ENCODE measurements at regions not wholly inside any gene's neighbourhood (a gene's known extent, or its start where the extent isn't known, plus 50 kb on each side); places are given as distances from the start of the nearest gene placed in this dataset.

GRCh38 chr21:28811860-28812259 lies 180.8 kb downstream of the LTN1 start:
- intact Hi-C loops (cut with micrococcal nuclease), result no loop called here
- no peak for DNase-seq (ENCODE audit: unreplicated experiment)
- CTCF ChIA-PET, result no interaction called here
- no TSS peak for BruUV-seq (replicated peaks)
- no peak for TF ChIP-seq CTCF (IDR thresholded peaks at IDR 0.05; ENCODE audit: unreplicated experiment)
- H3K4me3 Mint-ChIP-seq (ENCODE audit: unreplicated experiment), result no peak overlapping the region
- no peak overlapping the region for H3K27ac Mint-ChIP-seq (ENCODE audit: low read depth, unreplicated experiment)
- POLR2A ChIA-PET, result no interaction called here
- H3K27me3 Mint-ChIP-seq (ENCODE audit: insufficient read depth, unreplicated experiment), result no peaks in the 10 kb centered on the region
- H3K9me3 Mint-ChIP-seq (ENCODE audit: unreplicated experiment), result no peaks in the 10 kb centered on the region
- no peaks in the 10 kb centered on the region for H3K36me3 Mint-ChIP-seq (ENCODE audit: insufficient read depth, unreplicated experiment)
- no peaks in the 10 kb centered on the region for H3K4me1 Mint-ChIP-seq (ENCODE audit: insufficient read depth, unreplicated experiment)

- no peak for DNase-seq (ENCODE audit: unreplicated experiment)
- ChIA-PET CTCF (no interaction called here), POLR2A (no interaction called here)
- no peak for TF ChIP-seq CTCF (IDR thresholded peaks at IDR 0.05; ENCODE audit: unreplicated experiment)
- H3K27ac Mint-ChIP-seq (ENCODE audit: low read depth, unreplicated experiment), result no peak overlapping the region
- H3K36me3 Mint-ChIP-seq (ENCODE audit: insufficient read depth, unreplicated experiment), result no peaks in the 10 kb centered on the region
- H3K4me1 Mint-ChIP-seq (ENCODE audit: insufficient read depth, unreplicated experiment), result no peaks in the 10 kb centered on the region
- H3K27me3 Mint-ChIP-seq (ENCODE audit: insufficient read depth, unreplicated experiment), result no peaks in the 10 kb centered on the region
- H3K9me3 Mint-ChIP-seq (ENCODE audit: unreplicated experiment), result no peaks in the 10 kb centered on the region
- no peak overlapping the region for H3K4me3 Mint-ChIP-seq (ENCODE audit: unreplicated experiment)
- intact Hi-C loops (cut with micrococcal nuclease), result no loop called here
- no TSS peak for BruUV-seq (replicated peaks)
Observed at GRCh38 chr21:28810826-28811524, 181.7 kb downstream of the LTN1 start.

- intact Hi-C loops (cut with micrococcal nuclease), result no loop called here
- no peaks in the 10 kb centered on the region for H3K36me3 Mint-ChIP-seq (ENCODE audit: insufficient read depth, unreplicated experiment)
- no peak overlapping the region for H3K4me3 Mint-ChIP-seq (ENCODE audit: unreplicated experiment)
- ChIA-PET POLR2A (no interaction called here), CTCF (no interaction called here)
- peak; percentile 28 for DNase-seq (ENCODE audit: unreplicated experiment)
- H3K4me1 Mint-ChIP-seq (ENCODE audit: insufficient read depth, unreplicated experiment), result no peaks in the 10 kb centered on the region
- H3K27ac Mint-ChIP-seq (ENCODE audit: low read depth, unreplicated experiment), result no peak overlapping the region
- TF ChIP-seq CTCF (IDR thresholded peaks at IDR 0.05; ENCODE audit: unreplicated experiment), result no peak
- BruUV-seq (replicated peaks), result no TSS peak
- no peaks in the 10 kb centered on the region for H3K27me3 Mint-ChIP-seq (ENCODE audit: insufficient read depth, unreplicated experiment)
- no peaks in the 10 kb centered on the region for H3K9me3 Mint-ChIP-seq (ENCODE audit: unreplicated experiment)
Observed at GRCh38 chr21:28805885-28806284, 186.8 kb downstream of the LTN1 start.

- Mint-ChIP-seq H3K36me3 (ENCODE audit: insufficient read depth, unreplicated experiment) (no peaks in the 10 kb centered on the region), H3K27me3 (ENCODE audit: insufficient read depth, unreplicated experiment) (no peaks in the 10 kb centered on the region), H3K4me3 (ENCODE audit: unreplicated experiment) (no peak overlapping the region), H3K27ac (ENCODE audit: low read depth, unreplicated experiment) (no peak overlapping the region), H3K4me1 (ENCODE audit: insufficient read depth, unreplicated experiment) (no peaks in the 10 kb centered on the region), H3K9me3 (ENCODE audit: unreplicated experiment) (no peaks in the 10 kb centered on the region)
- no TSS peak for BruUV-seq (replicated peaks)
- POLR2A ChIA-PET, result no interaction called here
- intact Hi-C loops (cut with micrococcal nuclease), result no loop called here
- TF ChIP-seq CTCF (IDR thresholded peaks at IDR 0.05; ENCODE audit: unreplicated experiment), result no peak
- DNase-seq (ENCODE audit: unreplicated experiment), result no peak
- CTCF ChIA-PET, result interaction anchor here (0.8 kb wide), 1 partner anchor 59 kb away, joined by 3 read pairs; no protein-coding TSS in a partner anchor
Observed at GRCh38 chr21:28804089-28804670, 188.5 kb downstream of the LTN1 start.

All from MCF 10A (cell line).